HG03039 (cell line): ENCODE measurements at regions not wholly inside any gene's neighbourhood (a gene's known extent, or its start where the extent isn't known, plus 50 kb on each side); places are given as distances from the start of the nearest gene placed in this dataset.

Experiments
- ATAC-seq: cut with Tn5 transposase; IDR thresholded peaks from one replicate; pipeline ENCODE4 v1.9.1; 2021; ENCODE audit warnings: mild to moderate bottlenecking, moderate library complexity; ENCODE audit not compliant: unreplicated experiment

- ATAC-seq: no peak
These were observed 73.1 kb downstream of the RTP5 start for GRCh38 chr2:241942416-241943208.

- no peak for ATAC-seq
These were observed 73.8 kb downstream of the RTP5 start for GRCh38 chr2:241943209-241943850.

GRCh38 chr2:241943961-241944575, 74.5 kb downstream of the RTP5 start:
- ATAC-seq: no peak

GRCh38 chr2:241944821-241945220, 75.3 kb downstream of the RTP5 start:
- no peak for ATAC-seq

GRCh38 chr2:241945311-241945710, 75.8 kb downstream of the RTP5 start:
- ATAC-seq: no peak

- no peak for ATAC-seq
These were observed 76.3 kb downstream of the RTP5 start for GRCh38 chr2:241945803-241946202.

- ATAC-seq: no peak
These were observed 76.9 kb downstream of the RTP5 start for GRCh38 chr2:241946306-241947003.

- ATAC-seq: no peak
These were observed 77.4 kb downstream of the RTP5 start for GRCh38 chr2:241947004-241947350.

- ATAC-seq: no peak
These were observed 77.9 kb downstream of the RTP5 start for GRCh38 chr2:241947401-241947800.

GRCh38 chr2:241947876-241948275, 78.3 kb downstream of the RTP5 start:
- ATAC-seq: no peak

- ATAC-seq: no peak
These were observed 78.9 kb downstream of the RTP5 start for GRCh38 chr2:241948299-241948897.

GRCh38 chr2:241948901-241949735, 79.6 kb downstream of the RTP5 start:
- no peak for ATAC-seq

GRCh38 chr2:241949736-241950412, 80.3 kb downstream of the RTP5 start:
- no peak for ATAC-seq

- no peak for ATAC-seq
These were observed 81.1 kb downstream of the RTP5 start for GRCh38 chr2:241950413-241951315.

GRCh38 chr2:241951316-241951700, 81.8 kb downstream of the RTP5 start:
- ATAC-seq: no peak

GRCh38 chr2:241951920-241952319, 82.4 kb downstream of the RTP5 start:
- no peak for ATAC-seq

GRCh38 chr2:241952816-241953215, 83.3 kb downstream of the RTP5 start:
- ATAC-seq: no peak

- ATAC-seq: no peak
These were observed 83.9 kb downstream of the RTP5 start for GRCh38 chr2:241953324-241953928.
